ENCODE measurements at regions not wholly inside any gene's neighbourhood (a gene's known extent, or its start where the extent isn't known, plus 50 kb on each side); places are given as distances from the start of the nearest gene placed in this dataset.

- no peak for DNase-seq (ENCODE audit: low spot score)
- Histone ChIP-seq H3K9ac (ENCODE audit: low read depth in 1 of 2, low read length in 2 of 2) (no peak overlapping the region), H3K4me1 (ENCODE audit: control insufficient read depth in 4 of 4, insufficient read depth in 4 of 4, low read length in 3 of 4) (no peaks in the 10 kb centered on the region), H3K27me3 (ENCODE audit: control insufficient read depth in 4 of 4, insufficient read depth in 4 of 4, low read length in 3 of 4) (peaks cover 0 to 2% (median 0%) of the 10 kb centered on the region in 4 donors), H3K4me3 (ENCODE audit: low read depth in 1 of 3, low read length in 3 of 3) (no peak overlapping the region), H3K9me3 (ENCODE audit: control insufficient read depth in 4 of 4, low read length in 3 of 4) (no peaks in the 10 kb centered on the region), H3K36me3 (ENCODE audit: control insufficient read depth in 4 of 4, insufficient read depth in 3 of 4, low read depth in 1 of 4, low read length in 3 of 4) (no peaks in the 10 kb centered on the region), H3K27ac (ENCODE audit: low read depth in 1 of 2, low read length in 2 of 2) (no peak overlapping the region)
- WGBS: 81% methylated on average over 3 of the region's 3 CpGs
- no peak for TF ChIP-seq YY1 (IDR thresholded peaks at IDR 0.05)
- TF ChIP-seq RAD21 (IDR thresholded peaks at IDR 0.05): no peak
- no peak for TF ChIP-seq SP1 (IDR thresholded peaks at IDR 0.05)
- no peak for TF ChIP-seq TAF1 (conservative IDR thresholded peaks at IDR 0.05)
- TF ChIP-seq, protein P1, sequence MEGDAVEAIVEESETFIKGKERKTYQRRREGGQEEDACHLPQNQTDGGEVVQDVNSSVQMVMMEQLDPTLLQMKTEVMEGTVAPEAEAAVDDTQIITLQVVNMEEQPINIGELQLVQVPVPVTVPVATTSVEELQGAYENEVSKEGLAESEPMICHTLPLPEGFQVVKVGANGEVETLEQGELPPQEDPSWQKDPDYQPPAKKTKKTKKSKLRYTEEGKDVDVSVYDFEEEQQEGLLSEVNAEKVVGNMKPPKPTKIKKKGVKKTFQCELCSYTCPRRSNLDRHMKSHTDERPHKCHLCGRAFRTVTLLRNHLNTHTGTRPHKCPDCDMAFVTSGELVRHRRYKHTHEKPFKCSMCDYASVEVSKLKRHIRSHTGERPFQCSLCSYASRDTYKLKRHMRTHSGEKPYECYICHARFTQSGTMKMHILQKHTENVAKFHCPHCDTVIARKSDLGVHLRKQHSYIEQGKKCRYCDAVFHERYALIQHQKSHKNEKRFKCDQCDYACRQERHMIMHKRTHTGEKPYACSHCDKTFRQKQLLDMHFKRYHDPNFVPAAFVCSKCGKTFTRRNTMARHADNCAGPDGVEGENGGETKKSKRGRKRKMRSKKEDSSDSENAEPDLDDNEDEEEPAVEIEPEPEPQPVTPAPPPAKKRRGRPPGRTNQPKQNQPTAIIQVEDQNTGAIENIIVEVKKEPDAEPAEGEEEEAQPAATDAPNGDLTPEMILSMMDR (IDR thresholded peaks at IDR 0.05; ENCODE audit: low read depth, low read length, missing input control): no peak
- no peak for TF ChIP-seq FOXA2 (IDR thresholded peaks at IDR 0.05)
- no peak for TF ChIP-seq JUND (IDR thresholded peaks at IDR 0.05)
- TF ChIP-seq GABPA (IDR thresholded peaks at IDR 0.05 in 1 of 2, conservative IDR thresholded peaks at IDR 0.05 in 1 of 2): no peak
- TF ChIP-seq FOXA1 (IDR thresholded peaks at IDR 0.05): no peak
- TF ChIP-seq NR2F2 (IDR thresholded peaks at IDR 0.05): no peak
- TF ChIP-seq RXRA (IDR thresholded peaks at IDR 0.05): no peak
- no peak for TF ChIP-seq REST (IDR thresholded peaks at IDR 0.05)
- no peak for TF ChIP-seq HNF4A (conservative IDR thresholded peaks at IDR 0.05)
- no peak for TF ChIP-seq HNF4G (IDR thresholded peaks at IDR 0.05)
- TF ChIP-seq, protein P2, sequence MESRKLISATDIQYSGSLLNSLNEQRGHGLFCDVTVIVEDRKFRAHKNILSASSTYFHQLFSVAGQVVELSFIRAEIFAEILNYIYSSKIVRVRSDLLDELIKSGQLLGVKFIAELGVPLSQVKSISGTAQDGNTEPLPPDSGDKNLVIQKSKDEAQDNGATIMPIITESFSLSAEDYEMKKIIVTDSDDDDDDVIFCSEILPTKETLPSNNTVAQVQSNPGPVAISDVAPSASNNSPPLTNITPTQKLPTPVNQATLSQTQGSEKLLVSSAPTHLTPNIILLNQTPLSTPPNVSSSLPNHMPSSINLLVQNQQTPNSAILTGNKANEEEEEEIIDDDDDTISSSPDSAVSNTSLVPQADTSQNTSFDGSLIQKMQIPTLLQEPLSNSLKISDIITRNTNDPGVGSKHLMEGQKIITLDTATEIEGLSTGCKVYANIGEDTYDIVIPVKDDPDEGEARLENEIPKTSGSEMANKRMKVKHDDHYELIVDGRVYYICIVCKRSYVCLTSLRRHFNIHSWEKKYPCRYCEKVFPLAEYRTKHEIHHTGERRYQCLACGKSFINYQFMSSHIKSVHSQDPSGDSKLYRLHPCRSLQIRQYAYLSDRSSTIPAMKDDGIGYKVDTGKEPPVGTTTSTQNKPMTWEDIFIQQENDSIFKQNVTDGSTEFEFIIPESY (IDR thresholded peaks at IDR 0.05): no peak
- TF ChIP-seq, protein P3, sequence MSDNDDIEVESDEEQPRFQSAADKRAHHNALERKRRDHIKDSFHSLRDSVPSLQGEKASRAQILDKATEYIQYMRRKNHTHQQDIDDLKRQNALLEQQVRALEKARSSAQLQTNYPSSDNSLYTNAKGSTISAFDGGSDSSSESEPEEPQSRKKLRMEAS (IDR thresholded peaks at IDR 0.05): no peak
- TF ChIP-seq EGR1 (IDR thresholded peaks at IDR 0.05; ENCODE audit: low read depth in 2 of 2): no peak
- TF ChIP-seq ATF3 (IDR thresholded peaks at IDR 0.05): no peak
Observed at GRCh38 chr18:61245276-61245675, 88.0 kb upstream of the CDH20 start.
